ENCODE measurements at regions not wholly inside any gene's neighbourhood (a gene's known extent, or its start where the extent isn't known, plus 50 kb on each side); places are given as distances from the start of the nearest gene placed in this dataset.

DNA sequence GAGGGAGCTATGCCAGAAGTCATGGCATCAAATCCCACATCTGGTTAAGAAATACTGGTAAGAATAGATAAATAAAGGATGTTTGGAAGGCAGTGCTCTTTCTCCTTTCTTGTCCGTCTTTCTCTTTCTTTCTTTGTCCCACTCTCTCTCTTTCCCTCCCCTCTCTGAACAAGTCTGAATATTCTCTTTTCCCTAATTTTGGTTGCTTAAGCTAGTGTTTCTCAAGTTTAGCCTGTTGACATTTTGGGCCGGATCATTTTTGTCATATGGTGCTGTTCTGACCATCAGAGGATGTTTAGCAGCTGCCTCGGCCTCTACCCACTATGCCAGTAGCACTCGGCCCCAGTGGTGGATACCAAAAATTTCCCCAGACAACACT lies 405.3 kb upstream of the C2CD4B start:
- no peak for TF ChIP-seq CTCF (conservative IDR thresholded peaks at IDR 0.05)
- TF ChIP-seq ZFX (IDR thresholded peaks at IDR 0.05), result no peak
